SK-N-SH treated with all-trans-retinoic acid at 6 μM for 48 hours (cell line): ENCODE measurements at regions not wholly inside any gene's neighbourhood (a gene's known extent, or its start where the extent isn't known, plus 50 kb on each side); places are given as distances from the start of the nearest gene placed in this dataset.

Experiments used
- ATAC-seq: fragments of 200-7000 bp; cut with Tn5 transposase; 3 replicates; pipeline ENCODE4 v1.9.1; 2020; ENCODE audit warnings: mild to moderate bottlenecking, moderate library complexity
- ARNTL ChIP-seq: fragments of 450-650 bp; formaldehyde crosslinking; IDR thresholded peaks from 2 replicates; pipeline ENCODE4 v1.5.0; 2020; ENCODE audit warnings: low read depth, mild to moderate bottlenecking, moderate library complexity, borderline replicate concordance
- BACH2 ChIP-seq: fragments of 250-450 bp; sonication (Bioruptor Pico); IDR thresholded peaks from 2 replicates; pipeline ENCODE4 v1.9.0; 2021; ENCODE audit warnings: mild to moderate bottlenecking, borderline replicate concordance
- CREB5 ChIP-seq: fragments of 250-450 bp; sonication (Bioruptor Pico); IDR thresholded peaks from 2 replicates; pipeline ENCODE4 v1.5.1; 2020; ENCODE audit warnings: low read depth, mild to moderate bottlenecking, moderate library complexity
- CSDC2 ChIP-seq: fragments of 250-450 bp; sonication (Bioruptor Pico); IDR thresholded peaks from 2 replicates; pipeline ENCODE4 v1.5.0; 2020; ENCODE audit warnings: mild to moderate bottlenecking, moderate library complexity
- CSRNP3 ChIP-seq: fragments of 250-450 bp; sonication (Bioruptor Pico); IDR thresholded peaks from 2 replicates; pipeline ENCODE4 v1.5.1; 2021; ENCODE audit warnings: mild to moderate bottlenecking, moderate library complexity
- ESRRG ChIP-seq: fragments of 250-450 bp; sonication (Bioruptor Pico); IDR thresholded peaks from 2 replicates; pipeline ENCODE4 v1.6.1; 2021; ENCODE audit warnings: mild to moderate bottlenecking
- GLIS3 ChIP-seq: fragments of 250-450 bp; sonication (Bioruptor Pico); IDR thresholded peaks from 2 replicates; pipeline ENCODE4 v1.5.0; 2020; ENCODE audit warnings: mild to moderate bottlenecking, moderate library complexity
- ISL1 ChIP-seq: fragments of 250-450 bp; sonication (Bioruptor Pico); IDR thresholded peaks from 2 replicates; pipeline ENCODE4 v2.1.2; 2022; ENCODE audit warnings: mild to moderate bottlenecking, moderate library complexity
- OSR1 ChIP-seq: fragments of 250-450 bp; sonication (Bioruptor Pico); IDR thresholded peaks from 2 replicates; pipeline ENCODE4 v1.8.0; 2022; ENCODE audit warnings: moderate library complexity, mild to moderate bottlenecking, inconsistent platforms
- PATZ1 ChIP-seq: fragments of 250-450 bp; sonication (Bioruptor Pico); IDR thresholded peaks from 2 replicates; pipeline ENCODE4 v1.8.0; 2020; ENCODE audit warnings: mild to moderate bottlenecking, moderate library complexity, borderline replicate concordance
- POU6F1 ChIP-seq: fragments of 250-450 bp; sonication (Bioruptor Pico); IDR thresholded peaks from 2 replicates; pipeline ENCODE4 v1.8.0; 2021; ENCODE audit warnings: low read depth, mild to moderate bottlenecking, moderate library complexity, borderline replicate concordance
- PPARA ChIP-seq: fragments of 250-450 bp; sonication (Bioruptor Pico); IDR thresholded peaks from 2 replicates; pipeline ENCODE4 v1.5.0; 2020; ENCODE audit warnings: mild to moderate bottlenecking, borderline replicate concordance
- RARB ChIP-seq: fragments of 250-450 bp; sonication (Bioruptor Pico); IDR thresholded peaks from 2 replicates; pipeline ENCODE4 v1.8.0; 2021; ENCODE audit warnings: mild to moderate bottlenecking, moderate library complexity
- TCF4 ChIP-seq: fragments of 250-450 bp; sonication (Bioruptor Pico); IDR thresholded peaks from 2 replicates; pipeline ENCODE4 v1.8.0; 2021; ENCODE audit warnings: mild to moderate bottlenecking, moderate library complexity, borderline replicate concordance
- TOX ChIP-seq: fragments of 250-450 bp; sonication (Bioruptor Pico); IDR thresholded peaks from 2 replicates; pipeline ENCODE4 v1.8.0; 2021; ENCODE audit warnings: mild to moderate bottlenecking, moderate library complexity, borderline replicate concordance
- TSHZ2 ChIP-seq: fragments of 250-450 bp; sonication (Bioruptor Pico); IDR thresholded peaks from 2 replicates; pipeline ENCODE4 v1.5.0; 2020; ENCODE audit warnings: mild to moderate bottlenecking, moderate library complexity
- ZFP3 ChIP-seq: fragments of 250-450 bp; sonication (Bioruptor Pico); IDR thresholded peaks from 2 replicates; pipeline ENCODE4 v1.5.0; 2020; ENCODE audit warnings: mild to moderate bottlenecking, moderate library complexity
- ZFP30 ChIP-seq: fragments of 450-650 bp; formaldehyde crosslinking; IDR thresholded peaks from 2 replicates; pipeline ENCODE4 v1.5.0; 2022; ENCODE audit warnings: mild to moderate bottlenecking, moderate library complexity
- ZNF565 ChIP-seq: fragments of 450-650 bp; formaldehyde crosslinking; conservative IDR thresholded peaks from 2 replicates; pipeline ENCODE4 v1.5.0; 2020; ENCODE audit warnings: low read depth, mild to moderate bottlenecking, moderate library complexity
- ZNF70 ChIP-seq: fragments of 450-650 bp; formaldehyde crosslinking; IDR thresholded peaks from 2 replicates; pipeline ENCODE4 v1.5.0; 2020; ENCODE audit warnings: mild to moderate bottlenecking, moderate library complexity
- ZNF8 ChIP-seq: fragments of 450-650 bp; formaldehyde crosslinking; IDR thresholded peaks from 2 replicates; pipeline ENCODE4 v1.5.0; 2020; ENCODE audit warnings: mild to moderate bottlenecking, moderate library complexity

GRCh38 chr3:148218222-148218621 is 479.5 kb upstream of the AGTR1 start:
- ATAC-seq, result no peak
- TF ChIP-seq TOX (CRISPR knock-in tag), result no peak
- no peak for TF ChIP-seq PATZ1 (CRISPR knock-in tag)
- no peak for TF ChIP-seq ARNTL
- no peak for TF ChIP-seq ZFP30 (CRISPR knock-in tag)
- TF ChIP-seq BACH2 (CRISPR knock-in tag), result no peak

- no peak for TF ChIP-seq GLIS3 (CRISPR knock-in tag)
- no peak for TF ChIP-seq CSRNP3 (CRISPR knock-in tag)
- no peak for TF ChIP-seq PPARA (CRISPR knock-in tag)
- no peak for ATAC-seq
Observed at GRCh38 chr3:148219999-148220398, 477.7 kb upstream of the AGTR1 start.

- no peak for ATAC-seq
- TF ChIP-seq BACH2 (CRISPR knock-in tag) (no peak), POU6F1 (CRISPR knock-in tag) (no peak), PATZ1 (CRISPR knock-in tag) (no peak), RARB (no peak), CSDC2 (CRISPR knock-in tag) (no peak), PPARA (CRISPR knock-in tag) (no peak), GLIS3 (CRISPR knock-in tag) (no peak), TCF4 (CRISPR knock-in tag) (no peak), ISL1 (no peak), ZFP30 (CRISPR knock-in tag) (no peak), ZFP3 (no peak), ZNF565 (CRISPR knock-in tag) (no peak), ESRRG (CRISPR knock-in tag) (no peak), ZNF8 (CRISPR knock-in tag) (no peak)
- TF ChIP-seq, all 23 proteins: peak for 0
Observed at GRCh38 chr3:148221303-148221702, 476.4 kb upstream of the AGTR1 start.

GRCh38 chr3:148223266-148223665 is 474.4 kb upstream of the AGTR1 start:
- TF ChIP-seq ZNF8 (CRISPR knock-in tag) (no peak), BACH2 (CRISPR knock-in tag) (no peak), ARNTL (no peak), CREB5 (CRISPR knock-in tag) (no peak), ISL1 (no peak), OSR1 (CRISPR knock-in tag) (no peak), GLIS3 (CRISPR knock-in tag) (no peak), RARB (no peak), ZFP30 (CRISPR knock-in tag) (no peak), POU6F1 (CRISPR knock-in tag) (no peak), ZNF70 (CRISPR knock-in tag) (no peak), PATZ1 (CRISPR knock-in tag) (no peak), TSHZ2 (no peak), ZFP3 (no peak)
- no peak for ATAC-seq
